Right lobe of liver (tissue), 4 donors: ENCODE measurements at regions not wholly inside any gene's neighbourhood (a gene's known extent, or its start where the extent isn't known, plus 50 kb on each side); places are given as distances from the start of the nearest gene placed in this dataset.
"Not testable (repeated sequence)": the region's sequence is repeated elsewhere in the genome, so short reads cannot be mapped to it uniquely, and the experiment has no call there.

Experiments
- POLR2A ChIP-seq: fragments of 450-650 bp; IDR thresholded peaks from one replicate; pipeline ENCODE4 v1.6.1; 2017; ENCODE audit warnings: antibody characterized with exemption, mild to moderate bottlenecking
- TF ChIP-seq, protein P1 (sequence below), 4 donors: fragments of 200-600 bp in 3 of 4; fragments of 450-650 bp in 1 of 4; IDR thresholded peaks; one replicate each; pipeline versions ENCODE4 v1.5.1 to v1.8.0; 2016 to 2022; ENCODE audit warnings: antibody characterized with exemption in 4 of 4, mild to moderate bottlenecking in 2 of 4
- donor health status: DM: no; HTN: no; CAD: no.
- donor health status: DM: no; HTN: no; CAD: no.
- donor health status: DM: no; HTN: yes; CAD: no.

DNA sequence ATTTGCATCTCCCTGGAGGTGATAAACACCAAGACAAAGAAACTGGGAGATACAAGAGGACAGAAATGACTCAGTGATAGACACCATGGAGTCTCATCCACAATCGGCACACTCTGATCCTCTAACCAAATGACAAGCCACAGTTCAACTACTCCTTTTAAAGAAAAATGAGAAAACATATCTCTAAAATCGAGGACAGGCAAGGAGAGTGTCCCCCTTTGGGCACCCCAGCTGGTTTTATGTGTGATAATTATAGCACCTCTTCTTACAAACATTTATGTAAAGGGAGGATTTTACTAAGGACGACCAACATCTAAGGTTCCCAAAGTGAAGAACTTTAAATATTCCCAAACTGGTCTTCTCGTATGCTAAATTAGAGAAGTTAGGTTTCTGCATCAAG is 161.5 kb upstream of the TPTE start:
- TF ChIP-seq, protein P1, sequence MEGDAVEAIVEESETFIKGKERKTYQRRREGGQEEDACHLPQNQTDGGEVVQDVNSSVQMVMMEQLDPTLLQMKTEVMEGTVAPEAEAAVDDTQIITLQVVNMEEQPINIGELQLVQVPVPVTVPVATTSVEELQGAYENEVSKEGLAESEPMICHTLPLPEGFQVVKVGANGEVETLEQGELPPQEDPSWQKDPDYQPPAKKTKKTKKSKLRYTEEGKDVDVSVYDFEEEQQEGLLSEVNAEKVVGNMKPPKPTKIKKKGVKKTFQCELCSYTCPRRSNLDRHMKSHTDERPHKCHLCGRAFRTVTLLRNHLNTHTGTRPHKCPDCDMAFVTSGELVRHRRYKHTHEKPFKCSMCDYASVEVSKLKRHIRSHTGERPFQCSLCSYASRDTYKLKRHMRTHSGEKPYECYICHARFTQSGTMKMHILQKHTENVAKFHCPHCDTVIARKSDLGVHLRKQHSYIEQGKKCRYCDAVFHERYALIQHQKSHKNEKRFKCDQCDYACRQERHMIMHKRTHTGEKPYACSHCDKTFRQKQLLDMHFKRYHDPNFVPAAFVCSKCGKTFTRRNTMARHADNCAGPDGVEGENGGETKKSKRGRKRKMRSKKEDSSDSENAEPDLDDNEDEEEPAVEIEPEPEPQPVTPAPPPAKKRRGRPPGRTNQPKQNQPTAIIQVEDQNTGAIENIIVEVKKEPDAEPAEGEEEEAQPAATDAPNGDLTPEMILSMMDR (IDR thresholded peaks at IDR 0.05) = not testable (repeated sequence)
- TF ChIP-seq POLR2A = not testable (repeated sequence)
